ENCODE measurements at regions not wholly inside any gene's neighbourhood (a gene's known extent, or its start where the extent isn't known, plus 50 kb on each side); places are given as distances from the start of the nearest gene placed in this dataset.

DNA sequence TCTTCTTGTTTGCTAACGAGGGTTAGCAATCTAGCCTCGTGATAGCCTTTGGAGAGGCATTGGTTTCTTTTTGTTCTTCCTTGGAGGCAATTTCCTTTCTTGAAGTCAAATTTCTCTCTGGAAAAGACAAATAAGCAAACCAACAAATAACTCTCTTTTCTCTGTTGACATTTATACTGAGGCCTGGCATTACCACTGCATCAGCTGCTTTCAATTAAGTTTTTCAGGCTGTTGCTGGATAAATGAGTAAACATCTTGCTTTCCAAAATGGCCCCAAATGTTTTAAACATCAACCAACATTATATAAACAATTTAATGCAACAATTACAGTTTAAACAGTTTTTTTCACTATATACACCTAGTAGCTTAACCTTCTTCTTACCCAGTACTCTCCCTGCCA lies 264.4 kb downstream of the HTR1A start:
- DNase-seq (ENCODE audit: low read depth), result no peak
- TF ChIP-seq, protein P1, sequence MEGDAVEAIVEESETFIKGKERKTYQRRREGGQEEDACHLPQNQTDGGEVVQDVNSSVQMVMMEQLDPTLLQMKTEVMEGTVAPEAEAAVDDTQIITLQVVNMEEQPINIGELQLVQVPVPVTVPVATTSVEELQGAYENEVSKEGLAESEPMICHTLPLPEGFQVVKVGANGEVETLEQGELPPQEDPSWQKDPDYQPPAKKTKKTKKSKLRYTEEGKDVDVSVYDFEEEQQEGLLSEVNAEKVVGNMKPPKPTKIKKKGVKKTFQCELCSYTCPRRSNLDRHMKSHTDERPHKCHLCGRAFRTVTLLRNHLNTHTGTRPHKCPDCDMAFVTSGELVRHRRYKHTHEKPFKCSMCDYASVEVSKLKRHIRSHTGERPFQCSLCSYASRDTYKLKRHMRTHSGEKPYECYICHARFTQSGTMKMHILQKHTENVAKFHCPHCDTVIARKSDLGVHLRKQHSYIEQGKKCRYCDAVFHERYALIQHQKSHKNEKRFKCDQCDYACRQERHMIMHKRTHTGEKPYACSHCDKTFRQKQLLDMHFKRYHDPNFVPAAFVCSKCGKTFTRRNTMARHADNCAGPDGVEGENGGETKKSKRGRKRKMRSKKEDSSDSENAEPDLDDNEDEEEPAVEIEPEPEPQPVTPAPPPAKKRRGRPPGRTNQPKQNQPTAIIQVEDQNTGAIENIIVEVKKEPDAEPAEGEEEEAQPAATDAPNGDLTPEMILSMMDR (conservative IDR thresholded peaks at IDR 0.05; ENCODE audit: control insufficient read depth, insufficient read depth, low read depth, low read length), result no peak

DNA sequence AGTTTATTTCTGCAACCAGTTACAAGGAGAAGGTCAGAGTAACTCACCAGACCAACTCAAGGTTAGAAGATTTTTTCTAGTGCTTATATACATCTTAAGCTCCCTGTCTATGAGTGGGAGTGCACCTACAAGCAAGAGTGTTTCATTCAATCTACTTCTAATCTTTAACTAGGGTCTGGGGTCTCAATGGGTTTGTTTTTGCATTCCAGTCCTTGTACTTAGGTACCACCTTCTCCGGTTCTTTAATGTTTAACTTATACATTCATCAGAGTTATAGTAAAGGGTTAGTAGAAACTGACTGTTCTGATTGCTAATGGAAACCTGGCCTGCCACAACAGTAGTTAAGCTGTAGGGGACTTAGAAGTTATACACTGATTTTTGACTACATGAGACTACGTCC lies 271.7 kb downstream of the HTR1A start:
- DNase-seq (ENCODE audit: low read depth), result no peak
- no peak overlapping the region for H3K4me3 ChIP-seq (ENCODE audit: control insufficient read depth, low read depth, low read length)
- TF ChIP-seq, protein P1 (conservative IDR thresholded peaks at IDR 0.05; ENCODE audit: control insufficient read depth, insufficient read depth, low read depth, low read length), result no peak

More for the DNA sequence above, 264.4 kb downstream of the HTR1A start:
- no peak overlapping the region for H3K4me3 ChIP-seq (ENCODE audit: control insufficient read depth, low read depth, low read length)

DNA sequence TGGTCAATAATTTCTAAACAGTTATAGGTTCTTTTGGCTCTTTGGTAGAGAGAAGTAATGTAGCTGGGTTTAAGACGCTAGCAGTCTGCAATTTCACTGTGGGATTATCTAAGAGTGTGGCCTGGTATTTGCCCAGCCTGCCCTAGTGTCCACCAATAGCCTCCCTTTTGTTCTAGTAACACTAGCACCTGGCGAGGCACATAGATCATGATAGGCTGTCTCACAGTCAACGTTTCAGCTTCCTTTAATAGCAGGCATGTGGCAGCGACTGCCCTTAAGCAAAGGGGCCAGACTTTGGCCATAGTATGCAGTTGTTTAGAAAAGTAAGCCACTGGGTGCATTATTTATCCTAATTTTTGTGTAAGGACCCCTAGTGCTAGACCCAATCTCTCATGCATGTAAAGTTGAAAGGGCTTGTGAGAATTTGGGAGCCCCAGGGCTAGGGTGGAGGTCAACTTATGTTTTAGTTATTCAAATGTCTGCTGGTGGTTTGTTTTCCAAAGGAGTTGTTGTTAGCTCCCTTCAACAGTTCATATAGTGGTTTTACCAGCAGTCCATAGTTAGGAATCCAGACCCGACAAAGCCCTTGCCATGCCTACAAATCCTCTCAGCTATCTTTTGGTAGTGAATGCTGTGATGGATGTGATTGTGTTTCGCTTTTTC lies 274.3 kb downstream of the HTR1A start:
- TF ChIP-seq, protein P1 (conservative IDR thresholded peaks at IDR 0.05; ENCODE audit: control insufficient read depth, insufficient read depth, low read depth, low read length), result no peak
- H3K4me3 ChIP-seq (ENCODE audit: control insufficient read depth, low read depth, low read length), result no peak overlapping the region
- no peak for DNase-seq (ENCODE audit: low read depth)

DNA sequence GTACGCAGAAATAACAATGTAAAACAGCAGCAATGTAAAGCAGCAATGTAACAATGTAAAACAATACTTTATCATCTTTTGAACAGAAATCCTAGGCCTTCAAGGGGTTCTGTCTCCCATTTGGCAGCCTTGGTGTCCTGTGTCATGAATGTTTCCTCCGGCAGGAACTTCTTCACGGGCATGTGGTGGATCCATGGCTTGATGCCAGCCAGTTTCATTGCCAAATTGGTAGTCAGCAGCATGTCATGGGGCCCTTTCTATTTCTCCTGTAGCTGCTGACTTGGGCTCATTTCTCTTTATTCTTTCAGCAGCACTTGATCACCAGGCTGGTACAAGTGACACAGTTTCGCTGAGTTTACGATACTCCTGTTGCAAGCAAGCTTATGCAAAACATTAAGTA lies 275.3 kb downstream of the HTR1A start:
- no peak for DNase-seq (ENCODE audit: low read depth)
- TF ChIP-seq, protein P1 (conservative IDR thresholded peaks at IDR 0.05; ENCODE audit: control insufficient read depth, insufficient read depth, low read depth, low read length), result no peak
- H3K4me3 ChIP-seq (ENCODE audit: control insufficient read depth, low read depth, low read length), result no peak overlapping the region

DNA sequence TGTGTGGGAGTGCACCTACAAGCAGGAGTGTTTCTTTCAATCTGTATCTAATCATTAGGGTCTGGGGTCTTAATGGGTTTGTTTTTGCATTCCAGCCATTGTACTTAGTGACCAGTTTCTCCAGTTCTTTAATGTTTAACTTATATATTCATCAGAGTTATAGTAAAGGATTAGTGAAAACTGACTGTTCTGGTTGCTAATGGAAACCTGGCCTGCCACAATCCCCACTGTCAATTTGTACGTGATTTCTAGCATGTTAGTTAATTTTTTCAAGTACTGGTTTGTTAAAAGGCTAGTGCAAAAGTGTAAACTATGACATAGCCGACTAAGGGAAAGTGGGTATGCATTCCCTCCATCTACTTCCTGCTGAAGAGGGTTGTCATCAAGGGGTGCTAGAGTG lies 276.1 kb downstream of the HTR1A start:
- TF ChIP-seq, protein P1 (conservative IDR thresholded peaks at IDR 0.05; ENCODE audit: control insufficient read depth, insufficient read depth, low read depth, low read length), result no peak
- H3K4me3 ChIP-seq (ENCODE audit: control insufficient read depth, low read depth, low read length), result no peak overlapping the region
- DNase-seq (ENCODE audit: low read depth), result no peak

DNA sequence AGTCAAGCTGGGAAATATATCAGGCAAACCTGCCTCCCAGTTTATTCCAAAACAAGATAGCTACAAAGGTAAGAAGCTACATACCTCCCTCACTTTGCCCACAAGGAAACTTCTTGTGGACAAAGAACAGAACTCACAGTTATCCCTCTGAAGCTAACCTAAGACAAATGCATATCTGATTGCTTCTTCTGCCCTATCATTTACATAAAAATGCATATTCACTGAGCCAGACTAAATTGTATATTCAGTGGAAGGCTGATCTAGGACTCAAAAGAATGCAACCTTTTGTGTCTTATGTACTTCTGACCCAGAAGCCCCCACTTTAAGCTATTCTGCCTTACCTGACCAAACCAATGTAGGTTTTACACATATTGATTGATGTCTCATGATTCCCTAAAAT lies 276.8 kb downstream of the HTR1A start:
- no peak for DNase-seq (ENCODE audit: low read depth)
- TF ChIP-seq, protein P1 (conservative IDR thresholded peaks at IDR 0.05; ENCODE audit: control insufficient read depth, insufficient read depth, low read depth, low read length), result no peak
- H3K4me3 ChIP-seq (ENCODE audit: control insufficient read depth, low read depth, low read length), result no peak overlapping the region

DNA sequence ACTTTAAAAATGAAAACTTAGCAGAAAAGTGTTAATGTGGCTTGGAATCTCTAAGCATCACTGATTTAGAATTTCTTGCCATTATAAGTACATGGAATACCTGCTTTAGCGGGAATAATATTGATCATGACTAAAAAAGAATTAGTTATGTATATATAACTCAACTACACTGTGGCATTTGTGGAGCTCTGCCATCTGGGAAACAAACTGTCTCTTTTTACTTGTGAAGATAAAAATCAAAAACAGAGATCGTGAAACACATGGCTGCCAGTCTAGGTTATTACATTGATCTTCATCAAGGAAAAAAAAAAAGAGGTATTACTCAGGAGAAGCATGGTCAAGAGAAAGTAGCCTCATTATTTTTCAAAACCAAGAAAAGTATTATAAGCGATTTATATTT lies 287.4 kb downstream of the HTR1A start:
- no peak for DNase-seq (ENCODE audit: low read depth)
- TF ChIP-seq, protein P1 (conservative IDR thresholded peaks at IDR 0.05; ENCODE audit: control insufficient read depth, insufficient read depth, low read depth, low read length), result no peak

More for the DNA sequence above, 287.4 kb downstream of the HTR1A start:
- H3K4me3 ChIP-seq (ENCODE audit: control insufficient read depth, low read depth, low read length), result no peak overlapping the region

Measured in fibroblast of mammary gland (primary cell).